HL-60 (cell line): ENCODE measurements at regions not wholly inside any gene's neighbourhood (a gene's known extent, or its start where the extent isn't known, plus 50 kb on each side); places are given as distances from the start of the nearest gene placed in this dataset.

ENCODE experiments used
- DNase-seq, 2 experiments: peaks; one replicate each; pipeline ENCODE4 v3.0.0-alpha.2; 2010 to 2020; ENCODE audit warnings: low read depth in 1 of 2, low spot score in 1 of 2
- H3K27ac ChIP-seq: fragments of 250-450 bp; sonication (Bioruptor Pico); replicated peaks from 2 replicates; pipeline ENCODE4 v1.5.1; 2020; ENCODE audit warnings: mild to moderate bottlenecking, moderate library complexity
- H3K27me3 ChIP-seq: fragments of 250-450 bp; sonication (Bioruptor Pico); 2 replicates; pipeline ENCODE4 v1.5.1; 2021; ENCODE audit warnings: mild to moderate bottlenecking, moderate library complexity; ENCODE audit not compliant: insufficient read depth, poor library complexity, severe bottlenecking
- H3K4me3 ChIP-seq: replicated peaks from 2 replicates; pipeline ENCODE4 v1.5.1; 2011; ENCODE audit warnings: mild to moderate bottlenecking, control low read depth, low read length; ENCODE audit not compliant: insufficient read depth
- CTCF ChIP-seq: IDR thresholded peaks from one replicate; pipeline ENCODE4 v1.5.1; 2011; ENCODE audit warnings: low read length, control low read depth, inconsistent platforms; ENCODE audit not compliant: insufficient read depth
- GABPA ChIP-seq: IDR thresholded peaks from 2 replicates; pipeline ENCODE4 v1.6.1; 2012; ENCODE audit warnings: low read depth
- POLR2AphosphoS5 ChIP-seq: IDR thresholded peaks from 2 replicates; pipeline ENCODE4 v1.6.1; 2012; ENCODE audit warnings: low read depth
- REST ChIP-seq: IDR thresholded peaks from 2 replicates; pipeline ENCODE4 v1.6.1; 2012; ENCODE audit warnings: low read depth; ENCODE audit not compliant: insufficient replicate concordance
- SPI1 ChIP-seq: IDR thresholded peaks from 2 replicates; pipeline ENCODE4 v1.6.1; 2012; ENCODE audit warnings: low read depth, mild to moderate bottlenecking, borderline replicate concordance

GRCh38 chr6:53727748-53728147 lies 62.2 kb upstream of the KLHL31 start:
- Histone ChIP-seq H3K27me3 (no peaks in the 10 kb centered on the region), H3K4me3 (no peak overlapping the region), H3K27ac (no peak overlapping the region)
- TF ChIP-seq CTCF: no peak
- TF ChIP-seq SPI1: no peak
- TF ChIP-seq GABPA: no peak
- TF ChIP-seq REST: no peak
- no peak for TF ChIP-seq POLR2AphosphoS5
- no peak for DNase-seq

DNA sequence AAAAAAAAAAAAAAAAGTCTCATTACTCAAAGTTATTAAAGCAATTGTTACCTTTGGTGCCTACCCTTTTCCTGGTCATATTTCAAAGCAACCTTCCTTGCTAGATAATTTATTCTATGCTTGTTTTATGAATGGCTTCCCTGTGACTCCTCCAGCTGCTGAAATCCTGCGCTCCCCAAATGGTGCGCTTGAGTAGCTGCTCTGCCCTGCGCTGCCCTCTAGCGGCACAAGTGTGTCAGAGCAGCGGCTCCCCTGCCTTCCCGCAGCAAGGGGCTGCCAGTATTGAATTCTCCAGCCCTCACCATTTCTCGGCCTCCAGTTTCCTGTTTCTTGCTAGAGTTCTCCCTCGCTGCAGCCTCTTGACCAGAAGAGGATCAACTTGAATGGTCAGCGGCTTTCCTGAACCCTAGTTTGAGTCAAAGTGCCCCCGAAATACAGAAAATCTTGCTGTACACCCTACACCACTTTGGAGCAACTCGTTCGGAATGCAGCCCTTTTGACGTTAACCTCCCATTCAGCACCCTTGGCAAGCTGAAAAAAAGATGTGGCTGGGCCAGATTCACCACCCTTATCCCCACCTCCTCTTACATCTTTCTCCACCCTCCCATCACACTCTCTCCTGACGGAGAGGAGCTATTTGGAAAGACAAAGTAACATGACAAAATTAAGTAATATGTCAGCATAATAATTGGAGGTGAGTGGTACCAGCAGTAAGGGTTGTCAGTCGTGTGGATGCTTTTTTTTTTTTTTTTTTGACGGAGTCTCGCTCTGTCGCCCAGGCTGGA lies 60.4 kb upstream of the KLHL31 start:
- DNase-seq: peak; percentile 28 to 73
- peak; percentile 87 for TF ChIP-seq CTCF
- TF ChIP-seq GABPA: no peak
- Histone ChIP-seq H3K27me3 (no peaks in the 10 kb centered on the region), H3K4me3 (peak overlapping the region; percentile 18; the same call in 1 of the 2 replicates), H3K27ac (no peak overlapping the region)

GRCh38 chr6:53724501-53724900 lies 58.9 kb upstream of the KLHL31 start:
- Histone ChIP-seq H3K4me3 (no peak overlapping the region), H3K27ac (no peak overlapping the region), H3K27me3 (no peaks in the 10 kb centered on the region)
- DNase-seq: no peak
- no peak for TF ChIP-seq POLR2AphosphoS5
- TF ChIP-seq SPI1: no peak
- TF ChIP-seq REST: no peak
- TF ChIP-seq CTCF: no peak
- TF ChIP-seq GABPA: no peak

DNA sequence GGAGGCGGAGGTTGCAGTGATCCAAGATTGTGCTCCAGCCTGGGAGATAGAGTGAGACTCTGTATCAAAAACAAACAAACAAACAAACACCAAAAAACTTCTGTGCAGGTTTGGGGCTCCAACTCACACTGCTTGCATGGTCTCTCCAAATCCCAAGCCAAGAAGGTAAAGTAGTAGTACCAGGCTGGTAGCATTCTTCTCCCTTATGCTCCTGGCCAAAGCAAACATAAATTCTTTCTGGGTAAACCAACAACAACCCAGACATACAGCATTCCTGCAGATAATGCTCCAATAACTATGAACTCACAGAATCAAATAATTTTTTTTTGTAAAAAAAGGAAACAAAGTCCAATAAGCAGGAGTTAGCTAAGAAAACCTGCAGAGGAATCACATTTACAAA lies 57.8 kb upstream of the KLHL31 start:
- no peak overlapping the region for H3K27ac ChIP-seq

More for the DNA sequence above, 57.8 kb upstream of the KLHL31 start:
- H3K27me3 ChIP-seq: no peaks in the 10 kb centered on the region
- no peak for DNase-seq
- TF ChIP-seq CTCF: no peak
- no peak for TF ChIP-seq POLR2AphosphoS5
- TF ChIP-seq REST: no peak
- no peak for TF ChIP-seq GABPA
- TF ChIP-seq SPI1: no peak
- H3K4me3 ChIP-seq: no peak overlapping the region
